HepG2 (cell line): ENCODE measurements at regions not wholly inside any gene's neighbourhood (a gene's known extent, or its start where the extent isn't known, plus 50 kb on each side); places are given as distances from the start of the nearest gene placed in this dataset.

ENCODE experiments used
- ARNT2 ChIP-seq: sonication (generic); formaldehyde crosslinking; IDR thresholded peaks from 2 replicates; pipeline ENCODE4 v1.8.0; 2022; ENCODE audit warnings: mild to moderate bottlenecking, low read depth, missing genetic modification reagents, moderate library complexity
- HDAC2 ChIP-seq: sonication (generic); formaldehyde crosslinking; IDR thresholded peaks from 2 replicates; pipeline ENCODE4 v1.4.0; 2020; ENCODE audit warnings: missing genetic modification reagents
- MAFK ChIP-seq, 2 experiments: IDR thresholded peaks in 1 of 2; conservative IDR thresholded peaks in 1 of 2; 2 replicates each; pipeline ENCODE4 v1.6.1; 2011; ENCODE audit warnings: improper control_type of control experiment in 2 of 2, low read length in 2 of 2
- SMARCC2 ChIP-seq: fragments of 450-650 bp; IDR thresholded peaks from 2 replicates; pipeline ENCODE4 v1.6.1; 2017; ENCODE audit warnings: antibody characterized with exemption, mild to moderate bottlenecking
- ZNF883 ChIP-seq: sonication (generic); formaldehyde crosslinking; IDR thresholded peaks from 2 replicates; pipeline ENCODE4 v1.5.1; 2020; ENCODE audit warnings: mild to moderate bottlenecking, missing genetic modification reagents; ENCODE audit errors: not compliant biosample characterization

DNA sequence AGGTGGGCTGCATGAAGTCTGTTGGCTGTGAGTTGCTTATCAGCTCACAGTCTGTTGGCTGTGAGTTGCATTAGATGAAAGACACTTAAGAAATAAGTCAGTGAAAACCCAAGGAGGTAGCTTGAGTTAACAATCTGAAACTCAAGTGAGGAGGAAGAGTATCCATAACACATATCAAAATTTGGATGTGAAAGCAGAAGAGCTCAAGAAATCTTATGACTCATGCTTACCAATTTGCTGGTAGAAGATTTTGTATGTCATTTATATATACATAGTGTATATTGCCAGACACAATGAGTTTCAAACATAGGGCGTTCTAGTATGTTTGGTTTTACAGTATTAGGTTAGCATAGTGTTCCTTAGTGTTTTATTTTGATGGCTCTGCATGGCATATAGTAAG is 107.4 kb downstream of the DDIT4L start:
- TF ChIP-seq MAFK (conservative IDR thresholded peaks at IDR 0.05 in 1 of 2, IDR thresholded peaks at IDR 0.05 in 1 of 2; ENCODE audit: low read length in 2 of 2) (no peak), HDAC2 (no peak), SMARCC2 (no peak), ZNF883 (CRISPR knock-in tag) (no peak), ARNT2 (CRISPR knock-in tag) (no peak)
